PC-9 (cell line): ENCODE measurements at regions not wholly inside any gene's neighbourhood (a gene's known extent, or its start where the extent isn't known, plus 50 kb on each side); places are given as distances from the start of the nearest gene placed in this dataset.

Experiments
- BruUV-seq: library from RNA; stranded (reverse); fragments of 400-500 nt; replicated peaks from 2 replicates; lab custom pipeline; 2021; lab: Mats Ljungman, UMichigan
- CTCF ChIA-PET: fragments of 300-600 bp; sonication (Branson Sonifier 250); formaldehyde crosslinking; loops from one replicate; lab custom pipeline; 2022; ENCODE audit warnings: antibody characterized with exemption; lab: Charles Lee
- POLR2A ChIA-PET: fragments of 300-600 bp; sonication (Branson Sonifier 250); formaldehyde crosslinking; loops from one replicate; lab custom pipeline; 2022; ENCODE audit warnings: antibody characterized with exemption; ENCODE audit not compliant: unreplicated experiment; lab: Charles Lee
- DNase-seq, 2 experiments: peaks; one replicate each; pipeline versions ENCODE4 v3.0.0 to v3.0.0-alpha.2; 2015 to 2022; ENCODE audit warnings: mixed read lengths in 1 of 2
- H2AFZ ChIP-seq: fragments of 200-600 bp; sonication (generic); 2 replicates; pipeline ENCODE4 v1.8.1; 2017; ENCODE audit warnings: antibody characterized with exemption
- H3F3A ChIP-seq: fragments of 200-600 bp; sonication (generic); 2 replicates; pipeline ENCODE4 v1.8.1; 2017; ENCODE audit warnings: antibody characterized with exemption, mild to moderate bottlenecking, low read depth; ENCODE audit not compliant: insufficient read depth
- H3K27ac ChIP-seq: fragments of 200-600 bp; sonication (generic); 2 replicates; pipeline ENCODE4 v1.6.1; 2016; ENCODE audit warnings: mixed run types
- H3K27me3 ChIP-seq: fragments of 200-600 bp; sonication (generic); 2 replicates; pipeline ENCODE4 v1.6.1; 2016; ENCODE audit warnings: low read depth, mixed run types; ENCODE audit not compliant: insufficient read depth
- H3K36me3 ChIP-seq: fragments of 200-600 bp; sonication (generic); 2 replicates; pipeline ENCODE4 v1.6.1; 2016; ENCODE audit warnings: low read depth, mixed run types
- H3K4me1 ChIP-seq: fragments of 200-600 bp; sonication (generic); replicated peaks from 2 replicates; pipeline ENCODE4 v1.6.1; 2016; ENCODE audit warnings: mixed run types; ENCODE audit not compliant: insufficient read depth
- H3K4me2 ChIP-seq: fragments of 200-600 bp; sonication (generic); 2 replicates; pipeline ENCODE4 v1.6.1; 2017; ENCODE audit warnings: mixed run types
- H3K4me3 ChIP-seq: fragments of 200-600 bp; sonication (generic); 2 replicates; pipeline ENCODE4 v1.6.1; 2016; ENCODE audit warnings: mixed run types
- H3K79me2 ChIP-seq: fragments of 200-600 bp; sonication (generic); 2 replicates; pipeline ENCODE4 v1.6.1; 2017; ENCODE audit warnings: low read depth, mixed run types
- H3K9me2 ChIP-seq: fragments of 200-600 bp; sonication (generic); 2 replicates; pipeline ENCODE4 v1.8.1; 2017; ENCODE audit warnings: mild to moderate bottlenecking; ENCODE audit not compliant: insufficient read depth
- H3K9me3 ChIP-seq: fragments of 200-600 bp; sonication (generic); 2 replicates; pipeline ENCODE4 v1.8.1; 2016; ENCODE audit warnings: low read depth; ENCODE audit not compliant: insufficient read depth
- H4K20me1 ChIP-seq: fragments of 200-600 bp; sonication (generic); 2 replicates; pipeline ENCODE4 v1.8.1; 2017; ENCODE audit not compliant: insufficient read depth
- EZH2 ChIP-seq: fragments of 200-600 bp; sonication (generic); IDR thresholded peaks from 2 replicates; pipeline ENCODE4 v1.8.0; 2017; ENCODE audit warnings: antibody characterized with exemption, low read depth
- intact Hi-C: fragments of 100-400 bp; cut with micrococcal nuclease; formaldehyde crosslinking; loops from one replicate; pipeline ENCODE4 v1.10.0; 2022; ENCODE audit not compliant: unreplicated experiment
- TF ChIP-seq, protein P1 (sequence below): fragments of 200-600 bp; sonication (generic); conservative IDR thresholded peaks from 2 replicates; pipeline ENCODE4 v1.6.1; 2017; ENCODE audit warnings: mixed run types, antibody characterized with exemption, mild to moderate bottlenecking, moderate library complexity

GRCh38 chr1:87674791-87675190 lies 346.1 kb downstream of the LMO4 start:
- Histone ChIP-seq H4K20me1 (no peaks in the 10 kb centered on the region), H3K4me1 (no peaks in the 10 kb centered on the region), H3K4me3 (no peak overlapping the region), H3K36me3 (no peaks in the 10 kb centered on the region), H3K9me2 (no peaks in the 10 kb centered on the region), H3K27ac (no peak overlapping the region), H3K27me3 (no peaks in the 10 kb centered on the region), H3K4me2 (no peak overlapping the region), H3F3A (no peaks in the 10 kb centered on the region), H3K9me3 (no peaks in the 10 kb centered on the region), H3K79me2 (no peaks in the 10 kb centered on the region), H2AFZ (no peak overlapping the region)
- no peak for TF ChIP-seq EZH2
- TF ChIP-seq, protein P1, sequence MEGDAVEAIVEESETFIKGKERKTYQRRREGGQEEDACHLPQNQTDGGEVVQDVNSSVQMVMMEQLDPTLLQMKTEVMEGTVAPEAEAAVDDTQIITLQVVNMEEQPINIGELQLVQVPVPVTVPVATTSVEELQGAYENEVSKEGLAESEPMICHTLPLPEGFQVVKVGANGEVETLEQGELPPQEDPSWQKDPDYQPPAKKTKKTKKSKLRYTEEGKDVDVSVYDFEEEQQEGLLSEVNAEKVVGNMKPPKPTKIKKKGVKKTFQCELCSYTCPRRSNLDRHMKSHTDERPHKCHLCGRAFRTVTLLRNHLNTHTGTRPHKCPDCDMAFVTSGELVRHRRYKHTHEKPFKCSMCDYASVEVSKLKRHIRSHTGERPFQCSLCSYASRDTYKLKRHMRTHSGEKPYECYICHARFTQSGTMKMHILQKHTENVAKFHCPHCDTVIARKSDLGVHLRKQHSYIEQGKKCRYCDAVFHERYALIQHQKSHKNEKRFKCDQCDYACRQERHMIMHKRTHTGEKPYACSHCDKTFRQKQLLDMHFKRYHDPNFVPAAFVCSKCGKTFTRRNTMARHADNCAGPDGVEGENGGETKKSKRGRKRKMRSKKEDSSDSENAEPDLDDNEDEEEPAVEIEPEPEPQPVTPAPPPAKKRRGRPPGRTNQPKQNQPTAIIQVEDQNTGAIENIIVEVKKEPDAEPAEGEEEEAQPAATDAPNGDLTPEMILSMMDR: no peak
- ChIA-PET CTCF (no interaction called here), POLR2A (no interaction called here)
- no peak for DNase-seq
- intact Hi-C loops: no loop called here
- no TSS peak for BruUV-seq

GRCh38 chr1:87678266-87678665 lies 349.6 kb downstream of the LMO4 start:
- Histone ChIP-seq H3K27me3 (no peaks in the 10 kb centered on the region), H3F3A (no peaks in the 10 kb centered on the region), H3K4me3 (no peak overlapping the region), H3K9me3 (no peaks in the 10 kb centered on the region), H3K36me3 (no peaks in the 10 kb centered on the region), H4K20me1 (no peaks in the 10 kb centered on the region), H3K27ac (no peak overlapping the region), H2AFZ (no peak overlapping the region), H3K4me2 (no peak overlapping the region), H3K4me1 (no peaks in the 10 kb centered on the region), H3K9me2 (no peaks in the 10 kb centered on the region), H3K79me2 (no peaks in the 10 kb centered on the region)
- ChIA-PET POLR2A (no interaction called here), CTCF (no interaction called here)
- BruUV-seq: no TSS peak
- no peak for DNase-seq
- intact Hi-C loops: no loop called here
- no peak for TF ChIP-seq EZH2
- TF ChIP-seq, protein P1: no peak

DNA sequence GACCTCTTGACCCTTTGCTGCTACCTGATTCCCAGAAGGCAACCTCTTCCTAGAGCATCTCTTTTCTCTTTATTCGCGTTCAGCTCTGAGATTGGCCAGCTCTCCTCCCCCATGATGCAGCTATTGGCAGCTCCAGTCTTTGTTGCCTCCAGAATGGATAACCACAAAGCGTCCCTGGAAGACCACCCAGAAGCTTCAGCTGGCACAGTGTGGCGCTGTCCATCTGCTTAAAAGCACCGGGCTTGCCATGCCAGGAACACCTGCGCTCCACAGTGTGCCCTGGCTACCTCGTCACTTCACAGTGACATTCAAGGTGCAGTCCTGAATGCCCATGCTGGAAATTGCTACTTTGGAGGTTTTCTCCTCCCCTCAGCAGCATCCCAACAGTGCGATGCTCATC lies 353.9 kb downstream of the LMO4 start:
- TF ChIP-seq EZH2: no peak
- TF ChIP-seq, protein P1: no peak
- no peak overlapping the region for H3K4me2 ChIP-seq
- no peaks in the 10 kb centered on the region for H3K4me1 ChIP-seq
- no peak overlapping the region for H3K27ac ChIP-seq
- no TSS peak for BruUV-seq
- H3K4me3 ChIP-seq: no peak overlapping the region
- H3K79me2 ChIP-seq: no peaks in the 10 kb centered on the region
- H3K36me3 ChIP-seq: no peaks in the 10 kb centered on the region
- H2AFZ ChIP-seq: no peak overlapping the region
- H3F3A ChIP-seq: no peaks in the 10 kb centered on the region
- no peaks in the 10 kb centered on the region for H3K9me3 ChIP-seq
- intact Hi-C loops: no loop called here
- ChIA-PET POLR2A (no interaction called here), CTCF (no interaction called here)
- DNase-seq: no peak
- no peaks in the 10 kb centered on the region for H3K27me3 ChIP-seq
- no peaks in the 10 kb centered on the region for H4K20me1 ChIP-seq
- H3K9me2 ChIP-seq: no peaks in the 10 kb centered on the region
